K562 (cell line): ENCODE measurements at regions not wholly inside any gene's neighbourhood (a gene's known extent, or its start where the extent isn't known, plus 50 kb on each side); places are given as distances from the start of the nearest gene placed in this dataset.

Source experiments
- ATF7 ChIP-seq: fragments of 450-650 bp; IDR thresholded peaks from 2 replicates; pipeline ENCODE4 v1.7.1; 2014; ENCODE audit warnings: mild to moderate bottlenecking, moderate library complexity
- CHD1 ChIP-seq: fragments of 200-600 bp; sonication (generic); IDR thresholded peaks from one replicate; pipeline ENCODE4 v1.6.1; 2012; ENCODE audit warnings: mild to moderate bottlenecking, moderate library complexity, low read length, inconsistent platforms
- CXXC5 ChIP-seq: fragments of 250-450 bp; sonication (Bioruptor Pico); IDR thresholded peaks from 2 replicates; pipeline ENCODE4 v1.8.0; 2022; ENCODE audit warnings: inconsistent platforms, mild to moderate bottlenecking, moderate library complexity
- DEAF1 ChIP-seq: fragments of 450-650 bp; formaldehyde crosslinking; IDR thresholded peaks from 2 replicates; pipeline ENCODE4 v1.4.0; 2020; ENCODE audit warnings: mild to moderate bottlenecking, moderate library complexity
- DMBX1 ChIP-seq: fragments of 250-450 bp; sonication (Bioruptor Pico); IDR thresholded peaks from 2 replicates; pipeline ENCODE4 v1.8.0; 2022; ENCODE audit warnings: inconsistent platforms, mild to moderate bottlenecking, moderate library complexity, borderline replicate concordance
- GABPB2 ChIP-seq: fragments of 250-450 bp; sonication (Bioruptor Pico); conservative IDR thresholded peaks from 2 replicates; pipeline ENCODE4 v1.5.1; 2021; ENCODE audit warnings: mild to moderate bottlenecking
- GTF3C2 ChIP-seq: IDR thresholded peaks from 3 replicates; pipeline ENCODE4 v1.6.1; 2011; ENCODE audit warnings: borderline replicate concordance, mild to moderate bottlenecking, moderate library complexity; ENCODE audit not compliant: insufficient read length; ENCODE audit errors: extremely low read depth
- KLF1 ChIP-seq: fragments of 450-650 bp; IDR thresholded peaks from 2 replicates; pipeline ENCODE4 v1.6.1; 2016; ENCODE audit warnings: missing genetic modification characterization, missing compliant biosample characterization
- L3MBTL2 ChIP-seq: fragments of 450-650 bp; IDR thresholded peaks from 2 replicates; pipeline ENCODE4 v1.6.1; 2016; ENCODE audit warnings: mild to moderate bottlenecking, moderate library complexity
- MAFF ChIP-seq: IDR thresholded peaks from 2 replicates; pipeline ENCODE4 v1.6.1; 2012; ENCODE audit warnings: low read length, improper control_type of control experiment
- MAX ChIP-seq: sonication (generic); formaldehyde crosslinking; IDR thresholded peaks from 2 replicates; pipeline ENCODE4 v1.9.0; 2022; ENCODE audit warnings: mild to moderate bottlenecking, missing genetic modification reagents
- MBD2 ChIP-seq: sonication (generic); IDR thresholded peaks from 2 replicates; pipeline ENCODE4 v1.6.1; 2016; ENCODE audit warnings: low read depth, borderline replicate concordance
- NBN ChIP-seq: fragments of 450-650 bp; IDR thresholded peaks from 2 replicates; pipeline ENCODE4 v1.6.1; 2016; ENCODE audit warnings: low read depth, mild to moderate bottlenecking
- NFIX ChIP-seq: fragments of 250-450 bp; sonication (Bioruptor Pico); IDR thresholded peaks from 2 replicates; pipeline ENCODE4 v1.4.0; 2020; ENCODE audit warnings: low read depth, mild to moderate bottlenecking, moderate library complexity
- NR2F6 ChIP-seq: fragments of 450-650 bp; formaldehyde crosslinking; IDR thresholded peaks from 2 replicates; pipeline ENCODE4 v1.4.0; 2020; ENCODE audit warnings: mild to moderate bottlenecking
- SMARCE1 ChIP-seq: fragments of 450-650 bp; IDR thresholded peaks from 2 replicates; pipeline ENCODE4 v1.7.1; 2016; ENCODE audit warnings: mild to moderate bottlenecking
- ZNF212 ChIP-seq: fragments of 450-650 bp; formaldehyde crosslinking; IDR thresholded peaks from 2 replicates; pipeline ENCODE4 v1.4.0; 2020; ENCODE audit warnings: mild to moderate bottlenecking
- ZNF511 ChIP-seq: sonication (generic); formaldehyde crosslinking; IDR thresholded peaks from 2 replicates; pipeline ENCODE4 v1.8.0; 2022; ENCODE audit warnings: mild to moderate bottlenecking, missing genetic modification reagents
- ZNF589 ChIP-seq: fragments of 200-800 bp; sonication (Bioruptor generic); IDR thresholded peaks from 2 replicates; pipeline ENCODE4 v1.6.1; 2016; ENCODE audit warnings: low read depth, missing genetic modification characterization, missing compliant biosample characterization
- ZNF696 ChIP-seq: fragments of 250-450 bp; sonication (Bioruptor Pico); conservative IDR thresholded peaks from 2 replicates; pipeline ENCODE4 v1.4.0; 2020; ENCODE audit warnings: mild to moderate bottlenecking, moderate library complexity
- ZNF740 ChIP-seq, 3 experiments: fragments of 200-800 bp in 1 of 3; sonication (Bioruptor generic) in 1 of 3; sonication (generic) in 1 of 3; formaldehyde crosslinking in 1 of 3; IDR thresholded peaks; 2 replicates each; pipeline versions ENCODE4 v1.6.1 to v1.8.0; 2016 to 2022; ENCODE audit warnings: mild to moderate bottlenecking in 2 of 3, missing compliant biosample characterization in 2 of 3, missing genetic modification characterization in 2 of 3, missing genetic modification reagents in 1 of 3
- ZNF778 ChIP-seq: fragments of 450-650 bp; formaldehyde crosslinking; IDR thresholded peaks from 2 replicates; pipeline ENCODE4 v1.4.0; 2020; ENCODE audit warnings: mild to moderate bottlenecking, moderate library complexity

- 0 out of 2 replicates have a peak, but pooled peaks have one; percentile 18 for TF ChIP-seq ZNF589 (CRISPR knock-in tag)
- TF ChIP-seq ZNF212 (CRISPR knock-in tag), result no peak
- TF ChIP-seq ZNF740 (CRISPR knock-in tag; IDR thresholded peaks at IDR 0.05), result 0 out of 2 replicates have a peak, but pooled peaks have one; percentile 7
- TF ChIP-seq ZNF740 (tag; IDR thresholded peaks at IDR 0.05), result no peak
- TF ChIP-seq SMARCE1, result peak; percentile 52; the same call in 1 of the 2 replicates
- TF ChIP-seq ATF7, result peak; percentile 78
- TF ChIP-seq GABPB2 (CRISPR knock-in tag), result no peak
- peak; percentile 37 for TF ChIP-seq CHD1
- peak; percentile 84; the same call in 1 of the 2 replicates for TF ChIP-seq NBN
- TF ChIP-seq GTF3C2, result no peak
- no peak for TF ChIP-seq NFIX (CRISPR knock-in tag)
- TF ChIP-seq ZNF511, result peak; percentile 71
- TF ChIP-seq DEAF1 (CRISPR knock-in tag), result 0 out of 2 replicates have a peak, but pooled peaks have one; percentile 2
- TF ChIP-seq MBD2, result no peak
- TF ChIP-seq MAFF, result no peak
- no peak for TF ChIP-seq ZNF778 (CRISPR knock-in tag)
- TF ChIP-seq KLF1 (tag), result no peak
- TF ChIP-seq L3MBTL2, result peak; percentile 80
- no peak for TF ChIP-seq DMBX1 (CRISPR knock-in tag)
- 0 out of 2 replicates have a peak, but pooled peaks have one; percentile 67 for TF ChIP-seq MAX (CRISPR knock-in tag)
- TF ChIP-seq ZNF696, result no peak
- peak; percentile 25; the same call in 1 of the 2 replicates for TF ChIP-seq NR2F6 (CRISPR knock-in tag)
- no peak; the same call in 1 of the 2 replicates for TF ChIP-seq CXXC5 (CRISPR knock-in tag)
Observed at GRCh38 chr6:14211562-14211942, 94.0 kb downstream of the CD83 start (continued).
